Fibroblast of skin of back (primary cell): ENCODE measurements at regions not wholly inside any gene's neighbourhood (a gene's known extent, or its start where the extent isn't known, plus 50 kb on each side); places are given as distances from the start of the nearest gene placed in this dataset.
"Not testable (repeated sequence)": the region's sequence is repeated elsewhere in the genome, so short reads cannot be mapped to it uniquely, and the experiment has no call there.

ENCODE experiments used
- DNase-seq: peaks from one replicate; pipeline ENCODE4 v3.0.0-alpha.2; 2013

DNA sequence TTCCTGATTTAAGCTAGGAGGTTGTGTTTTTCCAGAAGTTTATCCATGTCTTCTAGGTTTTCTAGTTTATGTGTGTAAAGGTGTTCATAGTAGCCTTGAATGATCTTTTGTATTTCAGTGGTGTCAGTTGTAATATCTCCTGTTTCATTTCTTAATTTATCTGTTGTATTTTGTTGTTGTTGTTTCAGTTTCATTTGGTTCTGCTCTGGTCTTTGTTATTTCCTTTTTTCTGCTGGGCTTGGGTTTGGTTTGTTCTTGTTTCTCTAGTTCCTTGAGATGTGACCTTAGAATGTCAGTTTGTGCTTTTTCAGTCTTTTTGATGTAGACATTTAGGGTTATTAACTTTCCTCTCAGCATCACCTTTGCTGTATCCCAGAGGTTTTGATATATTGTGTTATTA is 62.8 kb downstream of the SCP2D1 start:
- not testable (repeated sequence) for DNase-seq

DNA sequence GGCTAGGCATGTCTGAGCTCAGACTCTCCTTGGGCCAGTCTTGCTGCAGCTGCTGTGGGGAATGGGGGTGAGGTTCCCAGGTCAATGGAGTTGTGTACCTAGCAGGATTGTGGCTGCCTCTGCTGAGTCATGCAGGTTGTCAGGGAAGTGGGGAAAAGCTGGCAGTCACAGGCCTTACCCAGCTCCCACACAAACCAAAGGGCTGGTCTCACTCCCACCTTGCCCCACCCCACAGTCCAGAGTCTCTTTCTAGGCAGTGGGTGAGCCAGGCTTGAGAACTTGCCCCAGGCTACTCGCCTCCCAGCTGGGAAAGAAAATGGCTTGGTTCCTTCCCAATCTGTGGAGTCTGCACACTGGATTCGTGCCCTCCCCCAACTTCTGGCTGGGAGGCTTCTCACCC is 65.7 kb downstream of the SCP2D1 start:
- no peak for DNase-seq

DNA sequence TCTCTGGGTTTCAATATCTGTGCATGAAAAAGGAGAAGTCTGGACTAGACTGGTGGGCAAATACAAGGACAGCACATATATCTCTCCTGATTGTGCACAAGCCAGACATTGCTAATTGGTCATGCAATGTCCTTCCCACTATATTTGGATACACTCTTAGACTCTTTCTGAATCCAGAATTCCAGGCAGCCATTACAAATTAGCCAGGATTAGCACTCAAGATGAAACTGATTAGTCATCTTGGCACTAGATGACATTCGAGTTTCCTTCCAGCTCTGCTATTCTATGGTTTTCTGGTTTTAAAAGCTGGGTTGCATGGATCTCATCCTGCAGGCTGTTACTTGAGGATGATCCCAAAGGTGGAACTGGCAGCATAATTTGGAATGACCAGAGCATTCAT is 73.2 kb downstream of the SCP2D1 start:
- DNase-seq = no peak

DNA sequence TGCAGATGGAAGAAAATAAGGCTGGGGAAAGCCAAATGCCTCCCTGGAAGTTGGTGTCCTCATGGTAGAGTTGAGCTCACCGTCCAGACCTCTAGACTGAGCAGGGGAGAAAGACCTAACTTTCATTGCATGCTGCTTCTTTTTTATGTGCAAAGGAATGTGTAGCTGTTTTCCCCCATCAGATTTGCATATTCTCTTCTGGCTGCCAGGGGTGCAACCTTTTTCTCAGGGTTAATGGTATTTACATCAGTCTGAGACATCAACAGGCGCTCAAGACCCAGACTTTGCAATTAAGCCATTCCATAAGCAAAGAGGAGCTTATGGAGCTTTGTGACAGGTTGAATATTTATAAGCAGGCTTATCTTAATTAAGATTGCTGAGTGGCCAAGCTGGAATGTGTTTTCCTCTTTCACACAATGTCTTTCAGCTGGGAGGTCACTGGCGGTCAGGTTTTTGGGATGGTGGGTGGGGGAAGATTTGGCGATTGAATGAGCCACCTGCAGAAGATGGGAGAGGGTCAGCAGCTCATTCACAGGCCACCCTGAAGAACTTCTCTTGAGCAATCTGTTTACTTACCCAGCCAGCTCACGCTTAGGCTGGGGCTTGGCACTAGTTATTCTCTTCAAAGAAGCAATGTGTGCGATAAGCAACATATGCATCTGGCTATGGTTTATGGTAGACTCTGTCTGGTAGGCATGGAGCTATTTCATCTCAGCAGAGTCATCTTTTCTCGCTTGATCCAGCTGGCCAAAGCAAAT is 88.6 kb downstream of the SCP2D1 start:
- no peak for DNase-seq

DNA sequence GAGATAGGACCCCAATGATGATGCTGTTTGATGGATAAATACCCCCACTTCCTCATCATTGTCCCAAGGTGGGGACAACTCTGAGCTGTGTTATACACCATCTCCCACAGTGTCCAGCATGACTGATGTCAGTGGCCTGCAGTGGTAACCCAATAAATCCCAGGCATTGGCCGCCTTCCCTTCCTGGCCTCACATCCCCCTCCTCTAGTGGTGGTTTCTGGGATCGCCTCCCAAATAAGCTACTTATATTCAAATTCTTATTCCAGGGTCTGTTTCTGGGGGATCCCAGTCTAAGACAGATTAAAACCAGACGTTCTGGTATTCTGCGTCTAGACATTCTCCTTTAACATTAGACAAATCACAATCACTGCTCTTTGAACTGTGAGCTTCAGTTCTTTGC is 90.6 kb downstream of the SCP2D1 start:
- no peak for DNase-seq

DNA sequence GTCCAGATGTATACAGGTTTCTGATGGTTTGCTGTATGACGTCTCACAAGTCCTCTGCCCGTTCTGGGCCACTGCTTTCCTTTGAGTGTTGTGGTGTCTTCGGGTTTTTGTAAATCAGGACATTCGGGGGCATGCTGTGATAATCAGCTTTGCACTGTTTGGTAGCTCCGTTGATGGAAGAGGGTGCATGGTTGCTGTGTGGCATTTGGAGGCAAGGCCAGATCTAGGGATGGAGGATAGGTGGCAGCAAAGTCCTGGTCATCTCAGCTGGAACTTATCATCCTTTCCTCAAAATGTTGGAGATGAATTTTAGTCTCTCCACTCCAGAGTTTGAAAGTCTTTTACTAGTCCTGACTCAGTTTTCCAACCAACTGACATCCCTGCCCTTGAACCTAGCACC is 91.0 kb downstream of the SCP2D1 start:
- DNase-seq = no peak

DNA sequence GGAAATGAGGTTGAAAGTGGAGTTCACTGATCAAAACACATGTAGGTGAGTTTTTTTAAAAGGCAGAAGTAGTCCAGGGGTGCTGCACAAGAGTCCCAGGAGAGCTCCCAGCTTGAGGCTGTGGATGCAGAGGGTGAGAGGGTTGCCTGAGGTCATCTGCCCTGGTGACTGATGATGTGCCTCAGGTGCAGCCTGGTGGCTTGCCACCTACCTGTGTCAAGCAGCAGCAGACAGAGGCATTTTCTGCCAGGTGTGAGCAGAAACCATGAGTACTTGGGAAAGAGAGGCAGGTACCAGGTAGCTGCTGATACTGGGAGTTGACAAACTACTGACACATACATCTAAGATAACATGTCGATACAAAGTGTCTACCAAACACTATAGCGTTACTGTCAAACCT is 92.5 kb downstream of the SCP2D1 start:
- DNase-seq = no peak

DNA sequence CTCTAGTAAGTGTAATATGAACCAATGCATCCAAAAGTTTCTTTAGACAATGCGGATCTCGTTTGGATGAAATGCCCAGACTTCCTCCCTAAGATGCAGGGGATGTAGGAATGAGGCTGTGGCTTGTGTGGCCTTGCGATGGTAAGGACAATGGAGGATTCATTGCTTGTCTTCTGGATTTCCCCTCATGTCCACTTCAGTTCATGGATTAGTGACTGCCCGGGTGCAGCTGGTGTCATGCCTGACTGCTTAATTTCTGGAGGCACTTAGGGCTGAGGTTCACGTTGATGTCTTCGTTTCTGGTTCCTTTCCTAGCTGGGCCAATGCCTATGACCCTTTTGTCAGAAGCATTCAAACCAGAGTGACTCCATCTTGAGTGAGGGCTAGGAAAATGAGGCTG is 93.8 kb downstream of the SCP2D1 start:
- DNase-seq = no peak

DNA sequence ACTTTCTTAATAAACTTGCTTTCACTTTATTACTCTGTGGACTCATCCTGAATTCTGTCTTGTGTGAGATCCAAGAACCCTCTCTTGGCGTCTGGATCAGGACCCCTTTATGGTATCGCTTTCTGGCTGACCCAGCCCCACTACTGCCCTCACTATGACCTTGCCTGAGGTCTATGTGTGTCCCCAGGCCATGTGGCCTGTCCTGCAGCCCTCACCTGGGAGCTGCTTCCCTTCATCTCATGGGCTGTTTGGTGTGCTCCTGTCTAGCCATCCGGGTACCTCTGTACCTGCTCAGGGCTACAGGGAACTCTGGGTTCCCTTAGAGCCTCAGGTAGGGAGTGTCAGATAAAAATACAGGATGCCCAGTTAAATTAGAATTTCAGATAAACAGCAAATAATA is 94.5 kb downstream of the SCP2D1 start:
- DNase-seq = no peak

DNA sequence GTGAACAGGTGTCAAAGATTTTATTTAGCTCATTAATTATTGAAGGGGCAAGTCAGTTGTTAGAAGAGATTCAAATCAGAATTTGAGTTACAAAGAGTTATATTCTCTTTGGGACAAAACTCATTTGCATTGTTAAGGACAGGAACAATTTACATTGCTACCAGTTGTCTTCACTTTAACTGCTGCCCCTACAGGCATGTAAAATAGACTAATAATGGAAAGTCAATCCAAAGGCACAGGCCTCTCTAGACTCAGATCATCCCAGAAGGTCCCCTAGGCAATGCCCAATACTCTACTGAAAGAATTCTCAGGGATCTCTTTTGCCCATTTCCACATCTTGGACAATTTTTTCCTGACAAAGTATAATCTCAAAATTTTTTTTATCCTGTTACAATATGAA is 95.7 kb downstream of the SCP2D1 start:
- no peak for DNase-seq

DNA sequence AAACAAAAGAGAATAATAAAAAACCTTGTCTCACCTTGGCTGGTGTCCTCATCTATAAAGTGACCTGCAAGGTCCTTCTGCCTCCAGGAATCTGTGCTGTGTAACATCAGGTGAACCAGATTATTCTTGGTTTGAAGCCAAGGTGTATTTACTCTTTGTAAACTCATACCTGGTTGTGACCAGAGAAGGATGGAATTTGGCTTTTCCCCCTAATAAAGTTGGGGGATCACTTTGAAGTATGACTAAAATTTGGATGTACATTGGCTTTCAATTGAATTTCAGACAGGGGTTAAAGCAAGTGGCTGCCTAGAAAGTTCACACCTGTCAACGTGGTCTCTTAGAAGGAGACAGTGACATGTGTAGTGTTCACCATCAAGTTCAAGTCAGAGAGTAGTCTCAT is 100.1 kb downstream of the SCP2D1 start:
- DNase-seq = no peak

DNA sequence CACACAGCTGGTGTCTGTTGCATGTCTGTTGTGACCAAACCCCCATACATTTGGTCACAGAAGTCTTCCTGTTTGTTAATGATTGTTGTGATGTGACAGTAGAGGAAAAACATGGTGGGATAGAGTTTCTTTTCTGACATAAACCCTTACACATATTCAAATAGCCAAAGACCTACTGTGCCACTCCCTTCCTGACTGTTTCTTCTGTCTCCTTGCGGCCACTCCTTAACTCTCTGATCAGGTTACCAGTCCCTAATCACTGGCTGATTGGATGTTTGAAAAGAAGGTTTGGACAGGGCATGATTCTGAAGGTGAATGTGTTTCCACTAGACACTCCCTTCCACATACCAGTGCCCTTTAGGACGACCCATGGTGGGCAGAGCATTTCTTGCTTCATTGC is 101.2 kb downstream of the SCP2D1 start:
- DNase-seq = no peak

DNA sequence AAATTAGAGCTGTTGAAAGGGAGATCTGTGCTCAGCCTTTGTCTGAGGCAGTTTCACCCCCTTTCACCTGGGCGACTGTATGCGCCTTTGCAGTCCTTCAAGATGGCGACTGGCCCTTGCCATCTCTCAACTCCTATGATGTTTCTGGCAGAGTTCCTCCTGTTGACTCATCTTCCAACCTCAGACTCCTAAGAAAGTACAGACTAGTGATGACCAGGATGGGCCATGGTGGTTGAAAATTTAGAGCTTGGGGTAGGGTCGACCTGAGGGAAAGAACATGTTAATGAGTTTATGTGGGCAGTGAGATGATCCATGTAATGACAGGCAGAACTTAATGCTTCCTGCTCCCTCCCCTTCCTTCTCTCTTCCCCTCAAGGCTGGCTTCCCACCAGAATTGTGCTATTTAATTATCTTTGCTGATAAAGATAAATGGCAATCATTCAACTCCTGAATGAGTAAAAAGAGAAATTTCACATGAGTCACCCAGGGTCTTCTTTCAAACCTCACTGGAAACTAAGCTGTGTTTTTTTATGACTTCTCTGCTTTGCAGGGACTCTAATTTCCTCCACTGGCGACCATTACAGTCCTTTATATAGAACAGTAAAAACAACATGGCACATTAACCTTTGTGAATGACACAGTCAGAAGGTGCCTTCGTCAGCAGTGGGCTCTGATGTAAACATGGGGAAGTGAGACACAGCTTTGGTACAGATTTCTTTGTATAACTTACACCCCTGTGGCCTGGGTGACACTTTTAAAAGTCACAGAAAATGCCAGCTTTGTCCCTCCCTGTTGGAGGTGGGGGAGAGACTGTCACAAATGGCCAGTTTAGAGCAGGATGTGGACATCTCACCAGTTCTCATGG is 103.5 kb downstream of the SCP2D1 start:
- no peak for DNase-seq

DNA sequence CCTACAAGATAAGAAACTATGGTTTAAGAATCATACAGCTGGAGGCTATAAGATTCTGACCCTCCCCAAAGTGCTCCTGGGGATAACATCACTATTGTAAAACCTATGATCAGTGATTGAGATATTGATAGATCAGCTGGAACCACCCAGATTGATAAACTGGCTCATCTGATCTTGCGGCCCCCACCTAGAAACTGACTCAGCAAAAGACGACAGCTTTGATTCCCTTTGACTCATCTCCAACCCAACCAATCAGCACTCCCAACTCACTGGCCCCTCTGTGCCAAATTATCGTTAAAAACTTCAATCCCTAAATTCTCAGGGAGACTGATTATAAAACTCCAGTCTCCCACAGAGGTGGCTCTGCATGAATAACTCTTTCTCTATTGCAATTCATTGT is 106.4 kb downstream of the SCP2D1 start:
- no peak for DNase-seq

DNA sequence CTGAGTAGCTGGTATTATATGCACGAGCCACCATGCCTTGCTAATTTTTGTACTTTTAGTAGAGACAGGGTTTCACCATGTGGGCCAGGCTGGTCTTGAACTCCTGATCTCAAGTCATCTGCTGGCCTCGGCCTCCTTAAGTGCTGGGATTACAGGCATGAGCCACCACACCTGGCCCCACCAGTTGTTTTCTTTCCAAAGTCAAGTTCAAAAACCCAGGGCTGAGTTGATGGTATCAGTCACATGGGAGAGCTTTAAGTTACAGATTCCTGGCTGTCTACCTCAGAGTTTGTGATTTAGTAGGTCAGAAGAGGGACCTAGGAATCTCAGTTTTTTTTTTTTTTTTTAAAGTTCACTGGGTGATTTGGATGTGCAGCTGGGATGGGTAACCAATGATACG is 107.7 kb downstream of the SCP2D1 start:
- DNase-seq = no peak

DNA sequence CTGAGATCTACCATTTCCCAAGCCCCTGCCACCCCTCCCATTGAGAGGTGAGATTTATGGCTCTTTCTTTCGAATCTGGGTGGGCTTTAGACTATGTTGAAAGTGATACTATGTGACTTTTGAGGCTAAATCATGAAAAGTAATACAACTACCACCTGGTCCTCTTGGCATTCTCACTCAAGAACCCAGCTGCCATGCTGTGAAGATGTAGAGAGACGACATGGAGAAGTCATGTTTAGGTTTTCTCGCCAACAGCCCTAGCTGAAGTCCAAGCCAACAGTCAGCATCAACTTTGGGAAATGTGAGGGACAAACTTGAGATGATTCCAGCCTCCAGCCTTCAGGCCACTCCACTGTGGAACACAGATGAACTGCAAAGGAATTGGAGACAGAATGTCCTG is 108.7 kb downstream of the SCP2D1 start:
- no peak for DNase-seq

DNA sequence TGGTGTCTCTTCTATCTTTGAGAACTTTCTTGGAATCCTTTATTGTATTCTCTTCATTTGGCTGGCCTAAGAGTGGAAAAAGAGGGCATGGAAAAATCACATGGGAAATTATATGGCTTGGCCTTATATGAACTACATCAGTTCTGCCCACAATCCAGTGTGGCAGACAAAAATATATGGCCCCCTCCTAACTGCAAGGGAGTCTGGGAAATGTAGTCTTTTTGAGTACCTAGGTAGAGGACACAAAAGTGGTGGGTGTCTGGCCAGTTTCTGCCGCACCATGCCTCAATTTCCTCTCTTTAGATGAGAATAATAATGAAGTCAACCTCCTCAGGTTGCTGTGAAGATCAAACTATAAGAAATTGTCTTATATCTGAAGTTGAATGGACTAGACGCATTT is 109.3 kb downstream of the SCP2D1 start:
- no peak for DNase-seq

DNA sequence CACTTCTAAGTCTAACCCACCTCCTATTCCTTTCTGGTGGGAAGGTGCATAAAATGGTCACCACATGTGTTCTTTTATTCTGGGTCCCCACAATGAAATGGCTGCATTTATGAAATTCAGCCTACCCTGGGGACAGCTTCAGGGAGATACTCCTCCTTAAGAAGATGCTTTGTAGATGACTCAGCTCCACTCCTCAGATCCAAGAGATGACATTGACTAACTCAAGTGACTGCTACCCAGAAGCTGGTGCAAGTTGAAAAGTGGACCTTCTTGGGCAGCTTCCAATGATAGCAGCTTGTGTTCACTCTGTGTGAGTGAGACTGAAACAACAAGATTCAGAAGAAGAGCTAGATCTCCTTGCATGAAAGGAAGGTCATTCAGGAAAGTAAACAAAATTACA is 113.4 kb downstream of the SCP2D1 start:
- DNase-seq = peak; percentile 30

DNA sequence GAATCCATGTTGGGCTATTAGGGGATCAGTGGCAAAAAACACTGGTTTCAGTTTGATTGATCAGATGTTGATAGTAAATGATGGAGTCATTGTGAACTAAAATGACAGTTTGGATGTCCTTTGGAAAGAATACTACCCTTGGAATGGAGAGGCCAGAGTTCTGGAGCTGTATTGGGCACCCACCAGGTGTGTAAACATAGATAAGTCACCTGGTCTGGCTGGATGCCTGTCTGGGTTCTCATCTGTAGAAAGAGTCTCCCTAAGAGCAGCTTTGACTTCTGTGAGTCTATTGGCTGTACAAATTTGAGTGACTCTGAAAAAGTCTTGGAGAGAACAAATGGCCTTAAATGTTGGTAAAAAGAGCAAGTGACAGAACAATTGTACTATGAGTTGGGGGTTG is 115.0 kb downstream of the SCP2D1 start:
- no peak for DNase-seq

DNA sequence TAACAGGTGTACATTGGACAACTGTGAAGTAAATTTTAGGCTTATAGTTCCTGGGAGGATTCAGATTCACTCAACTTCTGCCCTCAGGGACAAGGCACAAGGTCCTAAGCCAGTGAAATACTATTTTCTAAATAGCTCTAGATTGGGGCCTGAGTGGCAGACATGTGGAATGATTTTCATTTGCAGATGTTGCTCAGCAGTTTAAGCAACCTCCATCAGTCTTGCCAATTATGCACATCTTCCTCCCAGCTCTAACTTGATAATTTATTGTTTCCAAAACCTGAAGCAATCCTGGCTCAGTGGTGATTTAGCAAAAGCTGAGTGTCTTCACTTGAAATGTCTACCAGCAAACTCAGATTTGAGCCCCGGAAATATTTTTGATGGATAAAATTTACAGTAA is 116.2 kb downstream of the SCP2D1 start:
- DNase-seq = no peak

DNA sequence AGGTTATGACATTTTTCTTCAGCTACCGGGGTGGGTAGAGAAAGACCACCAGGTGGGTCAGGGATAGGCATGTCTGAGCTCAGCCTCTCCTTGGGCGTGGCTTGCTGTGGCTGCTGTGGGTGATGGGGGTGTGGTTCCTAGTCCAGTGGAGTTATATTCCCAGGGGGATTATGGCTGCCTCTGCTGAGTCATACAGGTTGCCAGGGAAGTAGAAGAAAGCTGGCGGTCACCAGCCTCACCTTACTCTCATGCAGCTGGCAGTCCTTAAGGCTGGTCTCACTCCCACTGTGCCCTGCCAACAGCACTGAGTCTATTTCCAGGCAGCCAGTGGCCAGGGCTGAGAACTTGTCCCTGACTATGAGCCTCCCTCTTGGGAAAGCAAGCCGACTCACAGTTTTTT is 130.0 kb downstream of the SCP2D1 start:
- no peak for DNase-seq

DNA sequence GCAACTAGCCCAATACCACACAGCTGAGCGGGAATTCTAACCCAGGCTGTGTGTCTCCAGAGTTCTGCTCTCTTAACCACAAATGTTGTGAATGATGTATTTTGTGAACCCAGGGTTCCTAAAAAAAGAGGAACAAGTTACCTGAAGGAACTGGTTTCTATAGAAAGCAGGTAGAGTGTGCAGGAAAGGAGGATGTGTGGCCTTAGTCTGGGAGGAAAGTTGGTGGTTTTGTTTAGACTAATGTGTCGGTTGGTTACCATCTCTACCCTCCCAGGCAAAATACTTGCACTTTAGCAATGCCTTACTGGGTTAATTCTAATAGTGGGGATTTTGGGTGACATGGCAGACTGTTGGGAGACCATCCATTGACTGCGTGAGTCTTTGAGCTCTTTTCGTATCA is 143.3 kb downstream of the SCP2D1 start:
- no peak for DNase-seq

DNA sequence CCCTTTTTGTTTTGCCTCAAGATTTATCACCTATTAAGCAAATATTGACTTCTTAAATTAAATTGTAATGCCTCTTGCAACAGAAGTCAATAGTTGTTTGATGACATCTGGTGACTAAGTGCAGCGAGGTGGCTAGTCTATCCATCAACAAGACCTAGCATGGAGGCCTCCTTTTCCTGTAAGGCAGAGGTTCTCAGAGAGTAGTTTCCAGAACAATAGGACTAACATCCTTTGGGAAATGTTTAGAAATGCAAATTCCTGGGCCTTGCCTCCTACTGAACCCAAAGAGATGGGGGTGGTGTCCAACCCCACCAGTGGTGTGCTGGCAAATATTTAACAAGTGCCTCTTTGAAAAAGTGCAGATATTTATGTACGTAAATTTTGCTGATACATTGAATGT is 143.7 kb downstream of the SCP2D1 start:
- DNase-seq = no peak

DNA sequence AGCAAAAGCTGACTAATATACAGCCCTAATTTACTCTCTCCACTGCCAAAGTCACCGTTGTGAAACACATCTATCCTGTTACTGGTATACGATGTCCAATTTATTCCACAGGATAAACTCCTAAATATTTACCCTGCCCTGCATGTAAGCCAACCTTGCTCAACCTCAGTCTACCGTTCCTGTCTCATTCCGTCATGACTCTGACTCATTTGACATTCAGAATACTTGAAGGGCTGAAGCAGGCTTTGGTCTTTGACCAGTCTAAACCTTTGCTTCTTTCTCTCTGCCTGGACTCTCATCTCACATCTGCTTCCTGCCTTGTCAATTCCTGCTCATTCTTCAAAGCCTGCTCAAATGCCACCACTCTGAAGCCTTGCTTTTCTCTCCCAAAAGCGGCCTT is 157.5 kb downstream of the SCP2D1 start:
- no peak for DNase-seq
